Natural killer cell (primary cell): ENCODE measurements at regions not wholly inside any gene's neighbourhood (a gene's known extent, or its start where the extent isn't known, plus 50 kb on each side); places are given as distances from the start of the nearest gene placed in this dataset.

Experiments
- ATAC-seq, 3 donors: fragments of 150-1000 bp in 2 of 3; fragments of 200-7000 bp in 1 of 3; cut with Tn5 transposase; 1 replicate in 1 of 3; 2 replicates in 2 of 3; pipeline ENCODE4 v1.10.0; 2021; ENCODE audit warnings: mild to moderate bottlenecking in 2 of 3, moderate library complexity in 2 of 3
- DNase-seq, 2 donors: peaks; one replicate each; pipeline versions ENCODE4 v3.0.0 to v3.0.0-alpha.2; 2013 to 2021; ENCODE audit warnings: mixed read lengths in 1 of 2
- H3K27ac ChIP-seq: one replicate; pipeline ENCODE4 v1.5.1; 2013; ENCODE audit warnings: mild to moderate bottlenecking, low read length
- H3K27me3 ChIP-seq: one replicate; pipeline ENCODE4 v1.6.1; 2013; ENCODE audit warnings: low read length; ENCODE audit not compliant: control insufficient read depth, insufficient read depth
- H3K36me3 ChIP-seq: one replicate; pipeline ENCODE4 v1.6.1; 2013; ENCODE audit warnings: low read length; ENCODE audit not compliant: control insufficient read depth, insufficient read depth
- H3K4me1 ChIP-seq: one replicate; pipeline ENCODE4 v1.6.1; 2013; ENCODE audit warnings: low read length; ENCODE audit not compliant: control insufficient read depth, insufficient read depth
- H3K4me3 ChIP-seq: one replicate; pipeline ENCODE4 v1.5.1; 2013; ENCODE audit warnings: low read length
- H3K9me3 ChIP-seq: one replicate; pipeline ENCODE4 v1.6.1; 2013; ENCODE audit warnings: low read length; ENCODE audit not compliant: control insufficient read depth, insufficient read depth
- H3K27ac Mint-ChIP-seq, 2 donors: one replicate each; pipeline ENCODE4 v1.8.0; 2022; ENCODE audit warnings: mild to moderate bottlenecking in 2 of 2, mixed read lengths in 2 of 2, moderate library complexity in 1 of 2
- H3K27me3 Mint-ChIP-seq, 2 donors: one replicate each; pipeline ENCODE4 v1.8.0; 2022; ENCODE audit warnings: low read depth in 2 of 2, mixed read lengths in 2 of 2
- H3K36me3 Mint-ChIP-seq: one replicate; pipeline ENCODE4 v1.8.0; 2022; ENCODE audit warnings: mixed read lengths
- H3K4me1 Mint-ChIP-seq, 2 donors: one replicate each; pipeline ENCODE4 v1.8.0; 2022; ENCODE audit warnings: mixed read lengths in 2 of 2
- H3K4me3 Mint-ChIP-seq: one replicate; pipeline ENCODE4 v1.8.0; 2022; ENCODE audit warnings: mild to moderate bottlenecking, moderate library complexity, mixed read lengths
- H3K9me3 Mint-ChIP-seq, 2 donors: one replicate each; pipeline ENCODE4 v1.8.0; 2022; ENCODE audit warnings: mixed read lengths in 2 of 2
- WGBS: methylation state at CpG from one replicate; pipeline ENCODE4 v1.1.7; 2013; ENCODE audit warnings: missing lambda C conversion rate; ENCODE audit not compliant: insufficient coverage; 5-methylcytosine and 5-hydroxymethylcytosine counted together
- intact Hi-C: fragments of 100-400 bp; cut with micrococcal nuclease; formaldehyde crosslinking; loops from one replicate; pipeline ENCODE4 v1.14.2; 2022
- TF ChIP-seq, protein P1 (sequence below): fragments of 200-600 bp; IDR thresholded peaks from one replicate; pipeline ENCODE4 v1.8.0; 2022; ENCODE audit warnings: antibody characterized with exemption

- Histone ChIP-seq H3K36me3 (no peaks in the 10 kb centered on the region), H3K4me3 (no peak overlapping the region), H3K27ac (no peak overlapping the region), H3K4me1 (no peaks in the 10 kb centered on the region), H3K9me3 (no peaks in the 10 kb centered on the region), H3K27me3 (no peaks in the 10 kb centered on the region)
- no peak overlapping the region for H3K27ac Mint-ChIP-seq
- ATAC-seq (no peak), DNase-seq (no peak)
- intact Hi-C loops = no loop called here
- no peaks in the 10 kb centered on the region for H3K36me3 Mint-ChIP-seq
- no peak overlapping the region for H3K4me3 Mint-ChIP-seq
- peaks cover 2 to 6% of the 10 kb centered on the region in 2 donors for H3K27me3 Mint-ChIP-seq
- TF ChIP-seq, protein P1, sequence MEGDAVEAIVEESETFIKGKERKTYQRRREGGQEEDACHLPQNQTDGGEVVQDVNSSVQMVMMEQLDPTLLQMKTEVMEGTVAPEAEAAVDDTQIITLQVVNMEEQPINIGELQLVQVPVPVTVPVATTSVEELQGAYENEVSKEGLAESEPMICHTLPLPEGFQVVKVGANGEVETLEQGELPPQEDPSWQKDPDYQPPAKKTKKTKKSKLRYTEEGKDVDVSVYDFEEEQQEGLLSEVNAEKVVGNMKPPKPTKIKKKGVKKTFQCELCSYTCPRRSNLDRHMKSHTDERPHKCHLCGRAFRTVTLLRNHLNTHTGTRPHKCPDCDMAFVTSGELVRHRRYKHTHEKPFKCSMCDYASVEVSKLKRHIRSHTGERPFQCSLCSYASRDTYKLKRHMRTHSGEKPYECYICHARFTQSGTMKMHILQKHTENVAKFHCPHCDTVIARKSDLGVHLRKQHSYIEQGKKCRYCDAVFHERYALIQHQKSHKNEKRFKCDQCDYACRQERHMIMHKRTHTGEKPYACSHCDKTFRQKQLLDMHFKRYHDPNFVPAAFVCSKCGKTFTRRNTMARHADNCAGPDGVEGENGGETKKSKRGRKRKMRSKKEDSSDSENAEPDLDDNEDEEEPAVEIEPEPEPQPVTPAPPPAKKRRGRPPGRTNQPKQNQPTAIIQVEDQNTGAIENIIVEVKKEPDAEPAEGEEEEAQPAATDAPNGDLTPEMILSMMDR = no peak
- no peaks in the 10 kb centered on the region for H3K4me1 Mint-ChIP-seq
- no peaks in the 10 kb centered on the region for H3K9me3 Mint-ChIP-seq
- WGBS = 85% methylated on average over 4 of the region's 5 CpGs
Measured at GRCh38 chr3:3641877-3642455, 157.3 kb upstream of the LRRN1 start.

GRCh38 chr3:3639078-3639477 lies 160.2 kb upstream of the LRRN1 start:
- intact Hi-C loops = no loop called here
- H3K4me3 ChIP-seq = no peak overlapping the region
- DNase-seq (no peak), ATAC-seq (no peak)
- H3K27me3 ChIP-seq = no peaks in the 10 kb centered on the region
- H3K4me1 ChIP-seq = no peaks in the 10 kb centered on the region
- Mint-ChIP-seq H3K4me3 (no peak overlapping the region), H3K27me3 (no peaks in the 10 kb centered on the region), H3K36me3 (no peaks in the 10 kb centered on the region), H3K27ac (no peak overlapping the region), H3K9me3 (no peaks in the 10 kb centered on the region), H3K4me1 (no peaks in the 10 kb centered on the region)
- no CpG with 5 or more reads among the region's 2 CpGs for WGBS
- H3K9me3 ChIP-seq = no peaks in the 10 kb centered on the region
- TF ChIP-seq, protein P1 = no peak
- no peak overlapping the region for H3K27ac ChIP-seq
- H3K36me3 ChIP-seq = no peaks in the 10 kb centered on the region

DNA sequence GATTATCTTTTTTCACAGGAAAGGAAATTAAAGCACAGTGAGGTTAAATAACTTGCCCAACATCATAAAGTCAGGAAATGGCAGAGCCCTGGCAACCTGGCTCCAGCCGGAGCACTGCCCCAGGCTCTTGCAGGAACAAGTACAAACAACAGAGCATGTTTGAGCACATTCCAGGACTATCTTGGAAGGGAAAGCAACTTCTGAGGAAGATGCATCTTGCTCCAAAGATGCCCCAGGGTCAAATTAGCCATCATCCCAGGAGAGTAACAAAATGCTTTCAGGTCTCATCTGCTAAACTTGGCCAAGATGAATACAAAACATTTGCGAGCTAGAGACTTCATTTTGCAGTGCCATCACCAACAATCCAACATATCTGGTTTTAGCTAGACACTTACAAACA lies 162.4 kb upstream of the LRRN1 start:
- Mint-ChIP-seq H3K27me3 (no peaks in the 10 kb centered on the region), H3K9me3 (no peaks in the 10 kb centered on the region), H3K36me3 (no peaks in the 10 kb centered on the region), H3K4me3 (no peak overlapping the region), H3K27ac (no peak overlapping the region), H3K4me1 (no peaks in the 10 kb centered on the region)
- no peak overlapping the region for H3K27ac ChIP-seq
- intact Hi-C loops = no loop called here
- no peaks in the 10 kb centered on the region for H3K9me3 ChIP-seq
- DNase-seq (no peak), ATAC-seq (no peak)
- TF ChIP-seq, protein P1 = no peak
- 96% methylated on average over 2 of the region's 2 CpGs for WGBS
- no peaks in the 10 kb centered on the region for H3K4me1 ChIP-seq
- H3K36me3 ChIP-seq = no peaks in the 10 kb centered on the region
- no peak overlapping the region for H3K4me3 ChIP-seq
- no peaks in the 10 kb centered on the region for H3K27me3 ChIP-seq

DNA sequence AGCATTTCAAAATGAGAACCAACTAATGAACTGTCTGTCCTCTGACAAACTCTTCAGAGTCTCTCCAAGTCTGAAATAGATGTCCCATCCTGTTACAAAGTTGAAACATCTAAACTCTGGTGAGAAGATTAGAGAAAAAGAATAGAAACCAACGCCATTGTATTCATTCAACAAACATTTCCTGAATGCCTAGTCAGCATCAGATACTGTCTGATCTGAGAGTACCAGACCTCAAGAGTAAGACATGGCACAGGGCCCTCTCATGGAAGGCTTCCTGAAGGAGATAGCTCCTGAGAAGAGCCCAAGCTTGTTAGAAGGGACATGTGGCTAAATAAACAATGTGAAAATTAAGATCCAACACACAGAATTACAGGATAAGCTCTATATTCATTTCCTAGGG lies 164.1 kb upstream of the LRRN1 start:
- WGBS = 44% methylated on average over 1 of the region's 1 CpG
- no peaks in the 10 kb centered on the region for H3K4me1 Mint-ChIP-seq

More for the DNA sequence above, 164.1 kb upstream of the LRRN1 start:
- H3K27ac ChIP-seq = no peak overlapping the region
- no peak overlapping the region for H3K4me3 Mint-ChIP-seq
- DNase-seq (no peak), ATAC-seq (no peak)
- H3K27me3 Mint-ChIP-seq = no peaks in the 10 kb centered on the region
- H3K4me3 ChIP-seq = no peak overlapping the region
- no peaks in the 10 kb centered on the region for H3K9me3 ChIP-seq
- H3K4me1 ChIP-seq = no peaks in the 10 kb centered on the region
- H3K36me3 ChIP-seq = no peaks in the 10 kb centered on the region
- intact Hi-C loops = no loop called here
- TF ChIP-seq, protein P1 = no peak
- H3K36me3 Mint-ChIP-seq = no peaks in the 10 kb centered on the region
- H3K27me3 ChIP-seq = no peaks in the 10 kb centered on the region
- no peak overlapping the region for H3K27ac Mint-ChIP-seq
- H3K9me3 Mint-ChIP-seq = no peaks in the 10 kb centered on the region
